ENCODE measurements at regions not wholly inside any gene's neighbourhood (a gene's known extent, or its start where the extent isn't known, plus 50 kb on each side); places are given as distances from the start of the nearest gene placed in this dataset.
A peak's percentile ranks its signal among the peaks of the same experiment; 100 is the strongest.

- no peak for DNase-seq
These were observed 1486.6 kb downstream of the AACS start for GRCh38 chr12:126551869-126552268.

GRCh38 chr12:126554625-126555024 lies 1489.4 kb downstream of the AACS start:
- DNase-seq, result no peak

- DNase-seq, result no peak
These were observed 1492.4 kb downstream of the AACS start for GRCh38 chr12:126557659-126558058.

GRCh38 chr12:126558219-126558618 lies 1493.0 kb downstream of the AACS start:
- DNase-seq, result no peak

GRCh38 chr12:126558810-126559209 lies 1493.6 kb downstream of the AACS start:
- DNase-seq, result no peak

DNA sequence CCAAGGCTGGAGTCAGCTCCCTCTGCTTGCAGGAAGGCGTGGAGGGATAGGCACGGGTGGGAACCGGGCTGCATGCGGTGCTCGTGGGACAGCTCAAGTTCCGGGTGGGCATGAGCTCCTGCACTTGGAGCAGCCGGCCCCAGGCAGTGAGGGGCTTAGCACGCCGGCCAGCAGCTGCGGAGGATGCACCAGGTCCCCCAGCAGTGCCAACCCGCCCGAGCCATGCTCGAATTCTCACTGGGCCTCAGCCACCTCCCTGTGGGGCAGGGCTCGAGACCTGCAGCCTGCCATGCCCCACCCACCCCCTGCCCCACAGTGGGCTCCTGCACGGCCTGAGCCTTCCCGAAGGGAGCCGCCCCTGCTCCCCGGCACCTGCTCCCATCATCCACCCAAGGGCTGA lies 1501.8 kb downstream of the AACS start:
- no peak for DNase-seq

GRCh38 chr12:126569706-126570105 lies 1504.5 kb downstream of the AACS start:
- no peak for DNase-seq

- no peak for DNase-seq
These were observed 1505.3 kb downstream of the AACS start for GRCh38 chr12:126570566-126570965.

DNA sequence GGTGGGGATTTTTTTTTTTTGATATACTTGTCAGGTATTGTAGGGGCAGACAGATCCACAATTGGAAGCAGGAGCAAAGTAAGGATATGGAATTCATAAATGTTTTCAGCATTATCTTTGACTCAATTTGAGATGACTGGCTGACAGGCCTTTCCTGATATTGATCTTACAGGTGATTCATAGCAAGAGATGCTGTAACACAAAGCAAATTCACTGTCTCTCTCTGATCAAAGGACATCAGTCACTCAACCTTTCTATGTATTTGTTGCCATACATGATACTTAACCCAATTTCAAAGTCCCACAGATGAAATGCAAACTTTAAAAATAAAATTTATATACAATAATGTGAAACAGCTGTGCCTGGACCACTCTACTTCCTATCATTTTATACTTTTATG lies 1506.9 kb downstream of the AACS start:
- no peak for DNase-seq

- no peak for DNase-seq
These were observed 1516.4 kb downstream of the AACS start for GRCh38 chr12:126581655-126582054.

- DNase-seq, result no peak
These were observed 1517.0 kb downstream of the AACS start for GRCh38 chr12:126582231-126582630.

GRCh38 chr12:126588586-126589249 lies 1523.5 kb downstream of the AACS start:
- DNase-seq, result peak; percentile 33

DNA sequence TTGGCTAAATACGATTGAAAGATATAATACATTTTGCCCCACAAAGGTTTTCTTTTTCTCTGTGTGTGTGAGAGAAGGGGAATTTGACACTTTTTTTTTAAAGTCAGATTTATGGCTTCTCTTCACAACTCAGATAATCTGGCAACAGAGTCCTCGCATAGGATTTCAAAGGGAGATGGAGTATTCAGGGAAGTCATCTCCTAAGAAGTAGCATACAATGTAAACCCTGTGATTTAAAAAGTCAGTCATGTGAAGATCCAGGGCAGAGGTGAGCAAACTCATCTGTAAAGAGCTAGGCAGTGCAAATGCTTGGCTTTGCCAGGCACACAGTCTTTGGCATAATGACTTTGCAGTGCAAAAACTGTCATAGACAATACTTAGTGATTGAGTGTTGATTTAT lies 1526.3 kb downstream of the AACS start:
- no peak for DNase-seq

- DNase-seq, result no peak
These were observed 1536.2 kb downstream of the AACS start for GRCh38 chr12:126601184-126602170.

DNA sequence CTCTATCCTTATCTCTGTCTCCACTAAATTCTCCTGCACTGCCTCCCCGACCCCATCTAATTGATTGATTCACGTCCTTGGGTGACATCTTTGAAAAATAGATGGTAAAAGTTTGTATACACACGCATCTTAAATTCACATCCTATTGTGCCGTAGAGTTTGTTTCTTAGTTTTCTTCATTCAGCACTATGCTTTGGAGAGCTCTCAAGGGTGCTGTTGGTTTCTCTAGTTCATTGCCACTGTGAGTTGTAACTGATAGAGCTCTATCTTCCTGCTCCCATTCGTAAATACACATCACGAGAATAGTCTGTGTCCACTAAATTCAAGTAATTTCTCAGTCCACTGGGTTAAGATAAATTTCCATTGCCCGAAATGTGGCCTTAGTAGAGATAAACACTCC lies 1537.4 kb downstream of the AACS start:
- no peak for DNase-seq

GRCh38 chr12:126607157-126607556 lies 1541.9 kb downstream of the AACS start:
- no peak for DNase-seq

- no peak for DNase-seq
These were observed 1542.6 kb downstream of the AACS start for GRCh38 chr12:126607867-126608266.

- no peak for DNase-seq
These were observed 1543.5 kb downstream of the AACS start for GRCh38 chr12:126608607-126609175.

GRCh38 chr12:126616441-126616840 lies 1551.2 kb downstream of the AACS start:
- no peak for DNase-seq

DNA sequence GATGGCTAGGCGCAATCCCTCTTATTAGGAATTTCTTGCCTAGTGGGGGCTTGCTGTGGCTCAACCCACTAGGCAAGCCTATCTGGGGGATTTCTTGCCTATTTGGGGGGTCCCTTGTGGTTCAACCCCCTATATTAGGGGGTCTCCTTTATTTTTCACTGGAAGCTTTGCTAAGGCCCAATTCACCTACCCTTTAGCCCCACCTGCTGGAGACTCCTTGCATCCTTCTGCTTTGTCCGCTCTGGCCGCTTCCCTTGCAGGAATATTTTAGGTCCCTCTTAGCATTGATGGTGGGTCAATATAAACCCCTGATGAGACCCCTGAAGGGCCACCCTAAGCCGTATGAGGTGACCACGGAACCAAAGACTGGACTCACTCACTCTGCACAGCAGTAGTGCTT lies 1552.1 kb downstream of the AACS start:
- peak; percentile 13 for DNase-seq

- no peak for DNase-seq
These were observed 1562.4 kb downstream of the AACS start for GRCh38 chr12:126627596-126627995.

DNA sequence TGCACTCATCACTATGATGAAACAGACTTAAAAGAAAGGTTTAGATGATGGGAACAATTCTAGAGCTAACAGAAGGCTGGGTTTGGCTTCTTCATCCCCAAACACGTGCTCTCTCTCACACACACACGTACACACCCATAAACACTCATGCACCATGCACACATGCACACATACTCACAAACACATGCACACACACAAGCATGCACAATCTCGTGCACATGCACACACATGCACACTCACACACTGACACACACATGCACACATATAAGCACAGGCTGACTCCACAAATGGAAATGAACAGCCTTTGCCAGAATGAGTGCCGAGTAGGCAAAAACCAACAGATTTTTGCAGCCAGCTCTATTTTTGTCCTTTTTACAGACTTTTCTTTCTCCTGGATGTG lies 1571.6 kb downstream of the AACS start:
- DNase-seq, result no peak

DNA sequence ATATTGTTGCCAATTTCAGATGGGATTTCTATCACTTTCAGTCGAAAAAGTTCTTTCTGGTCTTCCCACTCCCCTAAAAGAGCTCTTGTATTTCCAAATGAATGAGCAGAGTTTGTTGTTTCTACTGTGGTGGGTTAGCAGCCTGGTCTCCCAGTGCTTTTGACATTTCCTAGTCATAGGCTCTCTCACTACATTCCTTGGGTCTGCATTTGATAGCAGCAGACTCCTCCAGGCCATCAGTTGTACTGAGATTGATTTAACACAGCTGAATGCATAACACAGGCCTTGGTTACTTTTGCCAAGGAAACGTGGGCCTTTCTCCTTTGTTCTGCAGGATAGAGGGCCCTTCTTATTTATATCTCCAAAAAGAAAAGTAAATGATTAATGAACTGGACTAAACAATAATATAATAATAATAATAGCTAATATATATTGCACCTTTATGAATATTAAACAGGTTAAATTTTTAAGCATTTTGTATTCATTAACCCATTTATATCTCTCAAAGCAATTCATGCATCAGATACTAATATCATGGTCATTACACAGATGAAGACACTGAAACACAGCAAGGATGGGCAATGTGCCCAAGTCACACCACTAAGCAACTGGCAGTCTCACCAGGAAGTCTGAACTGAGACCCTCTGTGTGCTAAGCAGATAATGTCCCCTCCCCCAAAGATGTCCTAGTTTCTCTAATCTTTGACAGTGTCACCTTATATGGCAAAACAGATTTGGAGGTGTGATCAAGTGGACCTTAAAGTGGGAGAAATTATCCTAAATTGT lies 1579.2 kb downstream of the AACS start:
- DNase-seq, result no peak

Data from activated CD4-positive, alpha-beta T cell treated with anti-CD3 and anti-CD28 coated beads for 48 hours (primary cell).